IMR-90 (cell line): ENCODE measurements at regions not wholly inside any gene's neighbourhood (a gene's known extent, or its start where the extent isn't known, plus 50 kb on each side); places are given as distances from the start of the nearest gene placed in this dataset.

Source experiments
- ATAC-seq: fragments of 200-7000 bp; cut with Tn5 transposase; 2 replicates; pipeline ENCODE4 v1.9.1; 2020; ENCODE audit warnings: low read depth, mild to moderate bottlenecking, moderate library complexity
- BruUV-seq: library from RNA; stranded (reverse); fragments of 400-500 nt; replicated peaks from 2 replicates; lab custom pipeline; 2021; lab: Mats Ljungman, UMichigan
- CTCF ChIA-PET: fragments of 300-600 bp; formaldehyde crosslinking; extraction: SDS; loops from one replicate; lab custom pipeline; 2021; ENCODE audit warnings: antibody characterized with exemption; lab: Yijun Ruan, JAX
- POLR2A ChIA-PET: fragments of 300-600 bp; sonication (Branson Sonifier 250); formaldehyde crosslinking; loops from one replicate; lab custom pipeline; 2022; ENCODE audit warnings: antibody characterized with exemption; ENCODE audit not compliant: unreplicated experiment; lab: Charles Lee
- DNase-seq: peaks from one replicate; pipeline ENCODE4 v3.0.0; 2013
- H2AFZ ChIP-seq: replicated peaks from 2 replicates; pipeline ENCODE3; 2013; ENCODE audit warnings: low read length, mild to moderate bottlenecking; ENCODE audit not compliant: poor library complexity
- H2AK5ac ChIP-seq: 2 replicates; pipeline ENCODE4 v1.6.1; 2013; ENCODE audit warnings: low read depth, low read length, inconsistent platforms
- H2AK9ac ChIP-seq: replicated peaks from 2 replicates; pipeline ENCODE3; 2013; ENCODE audit warnings: mild to moderate bottlenecking, low read depth, low read length, moderate library complexity; ENCODE audit not compliant: poor library complexity
- H2BK120ac ChIP-seq: 2 replicates; pipeline ENCODE4 v1.6.1; 2013; ENCODE audit warnings: low read depth, low read length, inconsistent platforms
- H2BK15ac ChIP-seq: 3 replicates; pipeline ENCODE4 v1.6.1; 2013; ENCODE audit warnings: low read depth, low read length, inconsistent platforms
- H2BK20ac ChIP-seq: 2 replicates; pipeline ENCODE4 v1.6.1; 2013; ENCODE audit warnings: low read depth, mild to moderate bottlenecking, inconsistent platforms, low read length, moderate library complexity
- H2BK5ac ChIP-seq: 2 replicates; pipeline ENCODE4 v1.6.1; 2013; ENCODE audit warnings: mild to moderate bottlenecking, low read depth, low read length, inconsistent platforms; ENCODE audit not compliant: poor library complexity, severe bottlenecking
- H3K14ac ChIP-seq: replicated peaks from 2 replicates; pipeline ENCODE4 v1.6.1; 2013; ENCODE audit warnings: low read depth, low read length, inconsistent platforms
- H3K18ac ChIP-seq: 2 replicates; pipeline ENCODE4 v1.6.1; 2013; ENCODE audit warnings: low read depth, low read length, control low read depth
- H3K23ac ChIP-seq: 2 replicates; pipeline ENCODE4 v1.6.1; 2013; ENCODE audit warnings: low read depth, low read length, inconsistent platforms
- H3K27ac ChIP-seq: 2 replicates; pipeline ENCODE4 v1.5.1; 2013; ENCODE audit warnings: mild to moderate bottlenecking, control low read depth, low read length; ENCODE audit not compliant: insufficient read depth
- H3K27me3 ChIP-seq: 2 replicates; pipeline ENCODE4 v1.6.1; 2013; ENCODE audit warnings: low read length; ENCODE audit not compliant: control insufficient read depth, insufficient read depth
- H3K36me3 ChIP-seq: 2 replicates; pipeline ENCODE4 v1.6.1; 2013; ENCODE audit warnings: low read length, mixed read lengths; ENCODE audit not compliant: control insufficient read depth, insufficient read depth
- H3K4ac ChIP-seq: 2 replicates; pipeline ENCODE4 v1.6.1; 2013; ENCODE audit warnings: low read depth, low read length, inconsistent platforms
- H3K4me1 ChIP-seq: 2 replicates; pipeline ENCODE4 v1.6.1; 2013; ENCODE audit warnings: low read length, mixed read lengths; ENCODE audit not compliant: control insufficient read depth, insufficient read depth
- H3K4me2 ChIP-seq: 2 replicates; pipeline ENCODE4 v1.6.1; 2013; ENCODE audit warnings: low read depth, mild to moderate bottlenecking, control low read depth, low read length, moderate library complexity
- H3K4me3 ChIP-seq: 2 replicates; pipeline ENCODE4 v1.5.1; 2013; ENCODE audit warnings: low read depth, mild to moderate bottlenecking, control low read depth, low read length, moderate library complexity; ENCODE audit not compliant: insufficient read depth
- H3K56ac ChIP-seq: 2 replicates; pipeline ENCODE4 v1.6.1; 2013; ENCODE audit warnings: low read length, inconsistent platforms; ENCODE audit not compliant: insufficient read depth; ENCODE audit errors: extremely low read depth
- H3K79me1 ChIP-seq, 2 experiments: 2 replicates each; pipeline ENCODE4 v1.6.1; 2013; ENCODE audit warnings: low read length in 2 of 2, inconsistent platforms in 1 of 2, low read depth in 1 of 2
- H3K9ac ChIP-seq: 2 replicates; pipeline ENCODE4 v1.6.1; 2013; ENCODE audit warnings: low read depth, low read length, control low read depth
- H3K9me1 ChIP-seq: 2 replicates; pipeline ENCODE4 v1.6.1; 2013; ENCODE audit warnings: low read length, inconsistent platforms; ENCODE audit not compliant: insufficient read depth
- H3K9me3 ChIP-seq: 2 replicates; pipeline ENCODE4 v1.6.1; 2013; ENCODE audit warnings: low read length; ENCODE audit not compliant: control insufficient read depth, insufficient read depth
- H4K20me1 ChIP-seq: 2 replicates; pipeline ENCODE4 v1.6.1; 2013; ENCODE audit warnings: low read length, inconsistent platforms; ENCODE audit not compliant: insufficient read depth
- H4K5ac ChIP-seq: 2 replicates; pipeline ENCODE4 v1.6.1; 2013; ENCODE audit warnings: mild to moderate bottlenecking, low read depth, low read length, control low read depth
- H4K8ac ChIP-seq, 2 experiments: 2 replicates each; pipeline ENCODE4 v1.6.1; 2013; ENCODE audit warnings: low read depth in 2 of 2, low read length in 2 of 2, control low read depth in 1 of 2, inconsistent platforms in 1 of 2
- H4K91ac ChIP-seq: 2 replicates; pipeline ENCODE4 v1.6.1; 2013; ENCODE audit warnings: low read depth, low read length, inconsistent platforms; ENCODE audit not compliant: insufficient read depth
- BHLHE40 ChIP-seq: fragments of 150-350 bp; IDR thresholded peaks from 2 replicates; pipeline ENCODE4 v1.6.1; 2016; ENCODE audit warnings: mild to moderate bottlenecking, low read depth, low read length
- CEBPB ChIP-seq: IDR thresholded peaks from 2 replicates; pipeline ENCODE4 v1.6.1; 2012; ENCODE audit warnings: low read depth, low read length, improper control_type of control experiment
- CHD1 ChIP-seq: IDR thresholded peaks from 2 replicates; pipeline ENCODE4 v1.6.1; 2012; ENCODE audit warnings: low read depth, low read length, improper control_type of control experiment
- CTCF ChIP-seq: conservative IDR thresholded peaks from 2 replicates; pipeline ENCODE4 v1.5.1; 2012; ENCODE audit warnings: mild to moderate bottlenecking, low read depth, low read length, improper control_type of control experiment
- ELK1 ChIP-seq: fragments of 150-350 bp; IDR thresholded peaks from 2 replicates; pipeline ENCODE4 v1.6.1; 2016; ENCODE audit warnings: low read depth, mild to moderate bottlenecking, low read length, moderate library complexity, borderline replicate concordance
- FOS ChIP-seq: fragments of 150-350 bp; IDR thresholded peaks from 2 replicates; pipeline ENCODE4 v1.6.1; 2016; ENCODE audit warnings: low read depth, low read length
- MAFK ChIP-seq: IDR thresholded peaks from 2 replicates; pipeline ENCODE4 v1.6.1; 2012; ENCODE audit warnings: low read depth, low read length, improper control_type of control experiment
- MAZ ChIP-seq: IDR thresholded peaks from 2 replicates; pipeline ENCODE4 v1.6.1; 2012; ENCODE audit warnings: low read depth, mild to moderate bottlenecking, low read length, improper control_type of control experiment, moderate library complexity, borderline replicate concordance
- MXI1 ChIP-seq: IDR thresholded peaks from 2 replicates; pipeline ENCODE4 v1.6.1; 2012; ENCODE audit warnings: low read depth, mild to moderate bottlenecking, low read length, moderate library complexity, borderline replicate concordance
- NFE2L2 ChIP-seq: fragments of 150-350 bp; IDR thresholded peaks from 2 replicates; pipeline ENCODE4 v1.6.1; 2016; ENCODE audit warnings: low read depth, mild to moderate bottlenecking, low read length
- POLR2A ChIP-seq: IDR thresholded peaks from 2 replicates; pipeline ENCODE4 v1.6.1; 2012; ENCODE audit warnings: mild to moderate bottlenecking, low read depth, low read length
- RAD21 ChIP-seq: IDR thresholded peaks from 2 replicates; pipeline ENCODE4 v1.6.1; 2012; ENCODE audit warnings: low read length, improper control_type of control experiment
- RCOR1 ChIP-seq: IDR thresholded peaks from 2 replicates; pipeline ENCODE4 v1.6.1; 2012; ENCODE audit warnings: mild to moderate bottlenecking, low read length, improper control_type of control experiment; ENCODE audit not compliant: insufficient replicate concordance
- RFX5 ChIP-seq: IDR thresholded peaks from 2 replicates; pipeline ENCODE4 v1.8.0; 2012; ENCODE audit warnings: low read depth, mild to moderate bottlenecking, low read length, moderate library complexity
- SMC3 ChIP-seq: fragments of 150-350 bp; IDR thresholded peaks from 2 replicates; pipeline ENCODE4 v1.6.1; 2016; ENCODE audit warnings: low read depth, mild to moderate bottlenecking, antibody characterized with exemption, low read length, moderate library complexity
- USF2 ChIP-seq: fragments of 150-350 bp; IDR thresholded peaks from 2 replicates; pipeline ENCODE4 v1.6.1; 2017; ENCODE audit warnings: mild to moderate bottlenecking, antibody characterized with exemption, low read length, low read depth
- WGBS, 2 experiments: methylation state at CpG; one replicate each; pipeline versions ENCODE4 v1.1.5 to v1.1.7; 2013; ENCODE audit warnings: missing lambda C conversion rate in 2 of 2; ENCODE audit not compliant: insufficient read length in 1 of 2; ENCODE audit errors: extremely low coverage in 2 of 2; 5-methylcytosine and 5-hydroxymethylcytosine counted together
- dilution Hi-C: fragments of 300-500 bp; cut with HindIII; formaldehyde crosslinking; loops from one replicate; pipeline ENCODE4 v1.14.3; 2018; ENCODE audit warnings: low sequenced_read_pairs; ENCODE audit not compliant: unreplicated experiment
- in situ Hi-C: fragments of 300-500 bp; cut with MboI; formaldehyde crosslinking; loops from 3 replicates; pipeline ENCODE4 v1.14.3; 2019; ENCODE audit warnings: low sequenced_read_pairs, inconsistent platforms, mixed read lengths
- intact Hi-C: fragments of 100-400 bp; cut with micrococcal nuclease; formaldehyde crosslinking; loops from 2 replicates; pipeline ENCODE4 v1.10.0; 2022

GRCh38 chr4:100284129-100284880, 94.0 kb upstream of the DDIT4L start:
- Histone ChIP-seq H2BK15ac (no peak overlapping the region), H4K8ac (no peak overlapping the region), H3K36me3 (no peaks in the 10 kb centered on the region), H2AK5ac (no peak overlapping the region), H3K18ac (no peak overlapping the region), H3K27ac (no peak overlapping the region), H4K91ac (no peak overlapping the region), H2BK5ac (no peak overlapping the region), H2AK9ac (no peak overlapping the region), H3K4me3 (no peak overlapping the region), H2AFZ (peak overlapping the region; percentile 53), H3K14ac (no peak overlapping the region), H3K56ac (no peak overlapping the region), H3K9me3 (no peaks in the 10 kb centered on the region), H4K20me1 (no peaks in the 10 kb centered on the region), H3K4me1 (peaks cover 2% of the 10 kb centered on the region; the same call in 1 of the 2 replicates), H2BK120ac (no peak overlapping the region), H3K9ac (no peak overlapping the region), H3K9me1 (no peaks in the 10 kb centered on the region; the same call in 1 of the 2 replicates), H3K23ac (no peak overlapping the region), H2BK20ac (no peak overlapping the region), H4K5ac (no peak overlapping the region), H3K4ac (no peak overlapping the region), H3K27me3 (no peaks in the 10 kb centered on the region), H3K4me2 (no peak overlapping the region), H3K79me1 (no peaks in the 10 kb centered on the region)
- in situ Hi-C loops (no loop called here), dilution Hi-C loops (no loop called here), intact Hi-C loops (no loop called here)
- DNase-seq (no peak), ATAC-seq (no peak)
- BruUV-seq = no TSS peak
- TF ChIP-seq MAZ (no peak), RCOR1 (no peak), BHLHE40 (no peak), SMC3 (no peak), CEBPB (no peak), ELK1 (no peak), RFX5 (no peak), NFE2L2 (no peak), CHD1 (no peak), USF2 (no peak), CTCF (no peak), FOS (no peak), POLR2A (no peak), MAFK (no peak), MXI1 (no peak), RAD21 (no peak)
- ChIA-PET POLR2A (no interaction called here), CTCF (no interaction called here)
- no CpG with 5 or more reads among the region's 10 CpGs for WGBS, 2 experiments
